SK-N-MC (cell line): ENCODE measurements at regions not wholly inside any gene's neighbourhood (a gene's known extent, or its start where the extent isn't known, plus 50 kb on each side); places are given as distances from the start of the nearest gene placed in this dataset.

ENCODE experiments used
- FOXP2 ChIP-seq: optimal IDR thresholded peaks from 2 replicates; pipeline ENCODE3; 2011; ENCODE audit warnings: mild to moderate bottlenecking, moderate library complexity; ENCODE audit not compliant: insufficient read depth; ENCODE audit errors: extremely low read length, control extremely low read depth
- POLR2AphosphoS5 ChIP-seq: IDR thresholded peaks from 2 replicates; pipeline ENCODE4 v1.6.1; 2012; ENCODE audit warnings: mild to moderate bottlenecking, low read depth, low read length, borderline replicate concordance

DNA sequence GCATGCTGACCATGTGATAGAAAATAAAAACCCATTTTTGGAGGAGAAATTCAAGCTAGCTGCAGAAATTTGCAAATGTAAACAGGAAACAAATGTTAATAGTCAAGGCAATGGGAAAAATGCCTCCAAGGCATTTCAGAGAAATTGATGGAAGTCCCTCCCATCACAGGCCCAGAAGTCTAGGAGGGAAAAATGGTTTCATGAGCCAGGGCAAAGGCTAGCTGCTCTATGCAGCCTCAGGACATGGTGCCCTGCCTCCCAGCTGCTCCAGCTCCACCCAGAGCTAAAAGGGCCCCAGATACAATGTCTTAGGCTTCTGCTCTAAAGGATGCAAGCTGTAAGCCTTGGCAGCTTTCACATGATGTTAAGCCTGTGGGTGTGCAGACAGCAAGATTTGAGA is 1419.4 kb upstream of the CELF4 start:
- TF ChIP-seq FOXP2 (no peak), POLR2AphosphoS5 (no peak)
